Activated CD8-positive, alpha-beta T cell treated with anti-CD3 and anti-CD28 coated beads for 36 hours (primary cell): ENCODE measurements at regions not wholly inside any gene's neighbourhood (a gene's known extent, or its start where the extent isn't known, plus 50 kb on each side); places are given as distances from the start of the nearest gene placed in this dataset.

Experiments used
- ATAC-seq: fragments of 200-7000 bp; cut with Tn5 transposase; one replicate; pipeline ENCODE4 v1.10.0; 2021; ENCODE audit warnings: mild to moderate bottlenecking, moderate library complexity
- CTCF ChIA-PET: fragments of 350-600 bp; sonication (Branson Sonifier 250); formaldehyde crosslinking; loops from one replicate; lab custom pipeline; 2021; ENCODE audit warnings: antibody characterized with exemption; lab: Charles Lee
- POLR2A ChIA-PET: fragments of 350-600 bp; sonication (Branson Sonifier 250); formaldehyde crosslinking; loops from one replicate; lab custom pipeline; 2021; ENCODE audit warnings: antibody characterized with exemption; lab: Charles Lee
- DNase-seq: peaks from one replicate; pipeline ENCODE4 v3.0.0-alpha.2; 2020
- H3K27ac Mint-ChIP-seq: one replicate; pipeline ENCODE4 v1.8.0; 2021; ENCODE audit warnings: mild to moderate bottlenecking, mixed read lengths
- H3K27me3 Mint-ChIP-seq: one replicate; pipeline ENCODE4 v1.8.0; 2021; ENCODE audit warnings: mixed read lengths
- H3K36me3 Mint-ChIP-seq: one replicate; pipeline ENCODE4 v1.8.0; 2021; ENCODE audit warnings: low read depth, mixed read lengths
- H3K4me1 Mint-ChIP-seq: one replicate; pipeline ENCODE4 v1.8.0; 2021; ENCODE audit warnings: low read depth, mixed read lengths
- H3K4me3 Mint-ChIP-seq: one replicate; pipeline ENCODE4 v1.8.0; 2021; ENCODE audit warnings: mild to moderate bottlenecking, moderate library complexity, mixed read lengths
- H3K9me3 Mint-ChIP-seq: one replicate; pipeline ENCODE4 v1.8.0; 2021; ENCODE audit warnings: mixed read lengths
- CTCF ChIP-seq: fragments of 200-600 bp; IDR thresholded peaks from one replicate; pipeline ENCODE4 v1.8.0; 2022; ENCODE audit warnings: antibody characterized with exemption, mild to moderate bottlenecking
- intact Hi-C: fragments of 100-400 bp; cut with micrococcal nuclease; formaldehyde crosslinking; loops from one replicate; pipeline ENCODE4 v1.10.0; 2022

GRCh38 chr9:106432631-106433030 lies 430.3 kb upstream of the ZNF462 start:
- Mint-ChIP-seq H3K27ac (no peak overlapping the region), H3K27me3 (no peaks in the 10 kb centered on the region), H3K4me1 (no peaks in the 10 kb centered on the region), H3K9me3 (no peaks in the 10 kb centered on the region), H3K4me3 (no peak overlapping the region), H3K36me3 (no peaks in the 10 kb centered on the region)
- no peak for TF ChIP-seq CTCF
- intact Hi-C loops = no loop called here
- no peak for ATAC-seq
- no peak for DNase-seq
- POLR2A ChIA-PET = no interaction called here
- CTCF ChIA-PET = no interaction called here

GRCh38 chr9:106438928-106439327 lies 424.0 kb upstream of the ZNF462 start:
- no peak for DNase-seq
- Mint-ChIP-seq H3K27ac (no peak overlapping the region), H3K4me1 (no peaks in the 10 kb centered on the region), H3K27me3 (no peaks in the 10 kb centered on the region), H3K9me3 (peaks cover 8% of the 10 kb centered on the region), H3K36me3 (no peaks in the 10 kb centered on the region), H3K4me3 (no peak overlapping the region)
- no peak for ATAC-seq
- ChIA-PET CTCF (no interaction called here), POLR2A (no interaction called here)
- intact Hi-C loops = no loop called here
- no peak for TF ChIP-seq CTCF

GRCh38 chr9:106441283-106441682 lies 421.7 kb upstream of the ZNF462 start:
- ATAC-seq (no peak), DNase-seq (no peak)
- ChIA-PET POLR2A (no interaction called here), CTCF (no interaction called here)
- Mint-ChIP-seq H3K27me3 (no peaks in the 10 kb centered on the region), H3K27ac (no peak overlapping the region), H3K4me3 (no peak overlapping the region), H3K4me1 (no peaks in the 10 kb centered on the region), H3K9me3 (peaks cover 8% of the 10 kb centered on the region), H3K36me3 (no peaks in the 10 kb centered on the region)
- no peak for TF ChIP-seq CTCF
- intact Hi-C loops = no loop called here

- Mint-ChIP-seq H3K4me3 (no peak overlapping the region), H3K4me1 (no peaks in the 10 kb centered on the region), H3K27ac (no peak overlapping the region), H3K36me3 (no peaks in the 10 kb centered on the region), H3K27me3 (no peaks in the 10 kb centered on the region), H3K9me3 (peaks cover 8% of the 10 kb centered on the region)
- POLR2A ChIA-PET = interaction anchor here (0.8 kb wide), 1 partner anchor 469 kb away, joined by 3 read pairs; no protein-coding TSS in a partner anchor
- TF ChIP-seq CTCF = no peak
- no peak for ATAC-seq
- CTCF ChIA-PET = no interaction called here
- no peak for DNase-seq
- intact Hi-C loops = no loop called here
Measured at GRCh38 chr9:106443520-106443919, 419.4 kb upstream of the ZNF462 start.

GRCh38 chr9:106445107-106445506 lies 417.9 kb upstream of the ZNF462 start:
- Mint-ChIP-seq H3K9me3 (peaks cover 6% of the 10 kb centered on the region), H3K27ac (no peak overlapping the region), H3K27me3 (no peaks in the 10 kb centered on the region), H3K4me3 (no peak overlapping the region), H3K4me1 (no peaks in the 10 kb centered on the region), H3K36me3 (no peaks in the 10 kb centered on the region)
- POLR2A ChIA-PET = no interaction called here
- DNase-seq = no peak
- ATAC-seq = no peak
- CTCF ChIA-PET = no interaction called here
- no peak for TF ChIP-seq CTCF
- intact Hi-C loops = no loop called here
